Pancreas (tissue), 10 donors: ENCODE measurements at regions not wholly inside any gene's neighbourhood (a gene's known extent, or its start where the extent isn't known, plus 50 kb on each side); places are given as distances from the start of the nearest gene placed in this dataset.

ENCODE experiments used
- ATAC-seq, 4 donors: fragments of 200-7000 bp; cut with Tn5 transposase; one replicate each; pipeline versions ENCODE4 v1.8.0 to v1.9.1; 2020; ENCODE audit warnings: mild to moderate bottlenecking in 4 of 4, moderate library complexity in 4 of 4
- DNase-seq, 6 donors: peaks; one replicate each; pipeline ENCODE4 v3.0.0-alpha.2; 2020
- FAIRE-seq: peaks from 2 replicates; lab custom pipeline; 2012; peaks lifted over from hg19 to GRCh38; lab: Jason Lieb, UNC
- H3K27ac ChIP-seq, 4 donors: fragments of 200-600 bp; sonication (generic); 1 replicate in 3 of 4; 2 replicates in 1 of 4; pipeline versions ENCODE4 v1.5.0 to v1.8.0; 2020
- H3K27me3 ChIP-seq, 4 donors: fragments of 200-600 bp; one replicate each; pipeline ENCODE4 v1.8.0; 2021
- H3K36me3 ChIP-seq, 3 donors: fragments of 200-600 bp; sonication (generic) in 1 of 3; one replicate each; pipeline versions ENCODE4 v1.5.0 to v1.8.0; 2020 to 2021
- H3K4me1 ChIP-seq, 3 donors: fragments of 200-600 bp; one replicate each; pipeline ENCODE4 v1.8.0; 2021
- H3K4me3 ChIP-seq, 4 donors: fragments of 200-600 bp; sonication (generic) in 2 of 4; one replicate each; pipeline versions ENCODE4 v1.5.0 to v1.8.0; 2020 to 2021
- H3K9me3 ChIP-seq, 4 donors: fragments of 200-600 bp; one replicate each; pipeline ENCODE4 v1.8.0; 2021
- WGBS, 2 donors: extraction: QIAGEN DNeasy Blood & Tissue Kit; methylation state at CpG; one replicate each; pipeline ENCODE4 v1.1.7; 2013; 5-methylcytosine and 5-hydroxymethylcytosine counted together
- intact Hi-C, 3 donors: fragments of 100-400 bp; cut with DNase I; formaldehyde crosslinking; loops; one replicate each; pipeline versions ENCODE4 v1.11.1 to v1.14.2; 2022
- TF ChIP-seq, protein P1 (sequence below), 4 donors: fragments of 200-600 bp; sonication (generic) in 3 of 4; IDR thresholded peaks; one replicate each; pipeline versions ENCODE4 v1.5.0 to v1.8.0; 2021; ENCODE audit warnings: antibody characterized with exemption in 4 of 4
- donor health status: healthy with polysubstance abuse.
- donor health status: DM: no; HTN: no; CAD: no; lungs with moderate emphysema.
- donor health status: DM: no; HTN: no; CAD: no.
- donor health status: control.
- donor health status: control.
- donor health status: Bipolar disorder and iron deficiency.
- donor health status: DM: yes; HTN: yes; CAD: no.
- donor health status: DM: no; HTN: no; CAD: no.
- donor health status: DM: no; HTN: no; CAD: no.
- donor health status: DM: yes; HTN: yes; CAD: no.

DNA sequence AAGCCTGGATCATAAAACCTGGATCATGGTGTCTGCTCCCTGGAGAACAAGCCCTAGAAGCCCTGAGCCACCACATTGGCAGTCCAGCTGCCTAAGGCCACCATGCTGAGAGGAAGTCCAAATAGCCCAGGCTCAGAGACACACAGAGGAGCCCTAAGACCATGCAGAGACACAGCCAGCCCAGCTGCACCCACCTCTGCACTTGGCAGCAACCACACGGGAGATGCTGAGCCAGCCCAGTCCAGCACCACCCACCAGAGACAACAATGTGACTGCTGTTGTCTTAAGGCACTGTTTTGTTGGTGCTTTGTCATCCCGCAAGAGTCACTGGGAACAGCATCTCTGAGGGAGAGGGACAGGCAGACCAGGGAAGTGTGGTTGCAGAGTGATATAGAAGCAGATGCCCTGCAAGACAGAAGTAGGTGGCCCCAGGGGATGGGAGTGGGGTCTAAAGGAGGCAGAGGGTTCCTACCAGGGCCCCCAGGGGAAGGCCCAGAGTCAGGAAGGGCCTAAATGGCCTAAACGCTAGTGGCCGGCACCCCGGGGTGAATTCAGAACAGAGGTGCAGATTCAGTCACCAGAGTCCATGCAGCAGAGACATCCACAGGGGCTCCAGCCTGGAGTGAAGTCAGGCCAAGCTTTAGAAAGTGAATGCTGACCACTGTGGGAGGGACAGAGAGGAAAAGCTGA, 105.4 kb upstream of the PRR20G start:
- 76 to 79% methylated on average over 5 of the region's 5 CpGs for WGBS, 2 donors
- TF ChIP-seq, protein P1, sequence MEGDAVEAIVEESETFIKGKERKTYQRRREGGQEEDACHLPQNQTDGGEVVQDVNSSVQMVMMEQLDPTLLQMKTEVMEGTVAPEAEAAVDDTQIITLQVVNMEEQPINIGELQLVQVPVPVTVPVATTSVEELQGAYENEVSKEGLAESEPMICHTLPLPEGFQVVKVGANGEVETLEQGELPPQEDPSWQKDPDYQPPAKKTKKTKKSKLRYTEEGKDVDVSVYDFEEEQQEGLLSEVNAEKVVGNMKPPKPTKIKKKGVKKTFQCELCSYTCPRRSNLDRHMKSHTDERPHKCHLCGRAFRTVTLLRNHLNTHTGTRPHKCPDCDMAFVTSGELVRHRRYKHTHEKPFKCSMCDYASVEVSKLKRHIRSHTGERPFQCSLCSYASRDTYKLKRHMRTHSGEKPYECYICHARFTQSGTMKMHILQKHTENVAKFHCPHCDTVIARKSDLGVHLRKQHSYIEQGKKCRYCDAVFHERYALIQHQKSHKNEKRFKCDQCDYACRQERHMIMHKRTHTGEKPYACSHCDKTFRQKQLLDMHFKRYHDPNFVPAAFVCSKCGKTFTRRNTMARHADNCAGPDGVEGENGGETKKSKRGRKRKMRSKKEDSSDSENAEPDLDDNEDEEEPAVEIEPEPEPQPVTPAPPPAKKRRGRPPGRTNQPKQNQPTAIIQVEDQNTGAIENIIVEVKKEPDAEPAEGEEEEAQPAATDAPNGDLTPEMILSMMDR (IDR thresholded peaks at IDR 0.05): no peak
- intact Hi-C loops: no loop called here
- Histone ChIP-seq H3K27me3 (no peaks in the 10 kb centered on the region), H3K4me3 (no peak overlapping the region), H3K36me3 (no peaks in the 10 kb centered on the region), H3K4me1 (no peaks in the 10 kb centered on the region), H3K27ac (no peak overlapping the region), H3K9me3 (no peaks in the 10 kb centered on the region)
- no peak for DNase-seq
- FAIRE-seq: no peak
- no peak for ATAC-seq

DNA sequence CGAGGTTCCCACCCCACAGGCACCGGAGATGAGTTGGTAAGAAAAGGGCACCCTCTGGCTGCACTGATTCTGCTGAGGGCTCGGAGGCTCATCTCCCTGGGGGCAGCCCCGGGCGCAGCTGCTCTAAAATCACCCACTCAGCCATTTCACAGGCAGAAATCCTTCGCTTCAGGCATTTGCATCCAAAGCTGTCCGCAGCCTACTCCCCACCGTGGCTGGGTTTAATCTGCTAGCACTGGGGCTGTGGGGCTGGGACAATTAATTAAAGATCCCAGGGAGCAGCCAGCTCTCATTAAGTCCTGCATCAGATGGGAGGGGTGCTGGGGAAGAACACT, 104.3 kb upstream of the PRR20G start:
- Histone ChIP-seq H3K4me1 (no peaks in the 10 kb centered on the region), H3K9me3 (no peaks in the 10 kb centered on the region), H3K4me3 (no peak overlapping the region), H3K27me3 (no peaks in the 10 kb centered on the region), H3K36me3 (no peaks in the 10 kb centered on the region), H3K27ac (no peak overlapping the region)
- whole genome bisulfite sequencing, 2 donors: 51 to 56% methylated on average over 8 of the region's 8 CpGs
- no peak for ATAC-seq
- intact Hi-C loops: no loop called here
- DNase-seq: peak in 1 of 6 donors; percentile 26
- TF ChIP-seq, protein P1 (IDR thresholded peaks at IDR 0.05): no peak
- no peak for FAIRE-seq

DNA sequence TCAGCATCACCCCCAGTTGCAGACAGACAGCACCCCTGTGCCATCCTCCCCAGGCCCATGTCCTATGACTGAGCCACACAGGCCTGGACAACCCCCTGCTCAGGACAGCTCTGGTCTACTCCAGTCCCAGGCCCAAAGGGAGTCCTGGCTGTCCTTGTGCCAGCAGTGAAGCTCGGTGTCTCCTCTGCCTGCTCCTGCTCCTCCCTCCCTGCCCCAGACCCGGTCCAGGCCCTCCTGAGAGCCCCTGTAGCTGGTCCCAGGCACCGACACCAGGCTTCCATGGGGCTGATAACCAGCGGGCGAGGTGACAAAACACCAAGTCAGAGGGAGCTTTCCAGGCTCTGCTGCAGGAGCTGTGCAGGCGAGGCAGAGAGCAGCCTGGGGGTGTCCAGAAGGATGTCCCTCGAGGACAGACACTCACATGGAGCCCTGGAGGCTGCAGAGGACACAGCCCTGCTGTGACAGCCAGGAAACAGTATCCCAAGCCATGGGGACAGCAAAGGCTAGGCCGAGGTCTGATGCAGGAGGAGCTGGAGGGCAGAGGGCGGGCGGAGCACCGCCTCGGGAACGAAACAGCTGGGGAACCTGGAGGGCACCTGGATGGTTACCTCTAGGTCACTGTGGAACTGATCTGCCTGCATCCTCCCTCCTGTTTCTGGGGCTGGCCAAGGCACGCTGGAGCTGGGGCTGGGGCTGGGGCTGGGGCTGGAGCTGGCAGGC, 103.8 kb upstream of the PRR20G start:
- Histone ChIP-seq H3K4me3 (no peak overlapping the region), H3K27ac (no peak overlapping the region), H3K36me3 (no peaks in the 10 kb centered on the region), H3K27me3 (no peaks in the 10 kb centered on the region), H3K9me3 (no peaks in the 10 kb centered on the region), H3K4me1 (no peaks in the 10 kb centered on the region)
- DNase-seq: peak in 1 of 6 donors; percentile 33
- 47 to 57% methylated on average over 14 of the region's 14 CpGs for WGBS, 2 donors
- intact Hi-C loops: no loop called here
- no peak for ATAC-seq
- TF ChIP-seq, protein P1 (IDR thresholded peaks at IDR 0.05): no peak
- FAIRE-seq: no peak

DNA sequence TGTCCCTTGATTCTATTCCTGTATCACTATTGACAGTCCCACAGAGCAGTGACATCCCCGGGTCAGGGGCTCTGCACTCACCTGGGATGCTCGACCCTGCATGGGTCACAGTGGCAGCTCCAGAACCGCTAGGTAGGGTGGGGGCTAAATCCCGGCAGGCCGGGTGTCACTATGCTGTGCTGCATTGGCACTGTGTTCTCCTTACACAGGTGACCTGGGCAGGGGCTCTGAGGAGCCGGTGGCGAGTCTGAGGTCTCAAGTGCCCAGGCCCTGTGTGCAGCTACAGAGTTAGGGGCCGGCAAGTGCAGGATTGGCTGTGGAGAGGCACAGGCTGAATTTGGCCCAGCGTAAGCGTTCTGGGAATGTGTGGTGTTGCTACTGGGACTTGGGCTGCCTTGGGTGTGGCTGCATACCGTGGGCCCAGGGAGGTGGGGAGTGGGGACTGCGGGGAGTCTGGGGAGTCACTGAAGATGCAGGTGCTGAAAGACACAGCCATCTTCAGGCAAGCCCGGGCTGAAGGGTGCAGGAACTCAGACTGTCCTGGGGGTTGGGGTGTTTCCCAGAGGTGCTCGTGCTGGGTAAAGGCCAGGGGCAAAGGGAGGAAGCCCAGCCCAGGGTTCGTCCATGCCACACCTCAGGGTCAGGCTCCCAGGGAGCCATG, 102.6 kb upstream of the PRR20G start:
- intact Hi-C loops: no loop called here
- H3K27ac ChIP-seq: no peak overlapping the region
- WGBS, 2 donors: 59 to 75% methylated on average over 15 of the region's 15 CpGs
- no peaks in the 10 kb centered on the region for H3K27me3 ChIP-seq
- no peak overlapping the region for H3K4me3 ChIP-seq
- no peaks in the 10 kb centered on the region for H3K36me3 ChIP-seq
- H3K9me3 ChIP-seq: no peaks in the 10 kb centered on the region
- TF ChIP-seq, protein P1 (IDR thresholded peaks at IDR 0.05): no peak
- DNase-seq: no peak
- H3K4me1 ChIP-seq: no peaks in the 10 kb centered on the region
- no peak for FAIRE-seq
- ATAC-seq: no peak
